H1 (cell line): ENCODE measurements at regions not wholly inside any gene's neighbourhood (a gene's known extent, or its start where the extent isn't known, plus 50 kb on each side); places are given as distances from the start of the nearest gene placed in this dataset.

ENCODE experiments used
- SIN3A ChIP-seq, 2 experiments: IDR thresholded peaks in 1 of 2; conservative IDR thresholded peaks in 1 of 2; 2 replicates each; pipeline ENCODE4 v1.6.1; 2011 to 2012; ENCODE audit warnings: low read length in 2 of 2, improper control_type of control experiment in 1 of 2, low read depth in 1 of 2, mild to moderate bottlenecking in 1 of 2

- TF ChIP-seq SIN3A (conservative IDR thresholded peaks at IDR 0.05 in 1 of 2, IDR thresholded peaks at IDR 0.05 in 1 of 2; ENCODE audit: low read depth in 1 of 2, low read length in 2 of 2), result no peak
Measured at GRCh38 chrX:115373308-115373707, 83.8 kb downstream of the LUZP4 start (continued).
